ENCODE measurements at regions not wholly inside any gene's neighbourhood (a gene's known extent, or its start where the extent isn't known, plus 50 kb on each side); places are given as distances from the start of the nearest gene placed in this dataset.

- peak; percentile 15 for DNase-seq (ENCODE audit: low spot score)
These were observed 375.0 kb upstream of the ZEB2 start for GRCh38 chr2:144894612-144895599.

- DNase-seq (ENCODE audit: low spot score) = no peak
These were observed 373.5 kb upstream of the ZEB2 start for GRCh38 chr2:144893464-144893863.

- no peak for DNase-seq (ENCODE audit: low spot score)
These were observed 370.9 kb upstream of the ZEB2 start for GRCh38 chr2:144890828-144891227.

GRCh38 chr2:144889348-144889747 lies 369.4 kb upstream of the ZEB2 start:
- DNase-seq (ENCODE audit: low spot score) = no peak

- peak; percentile 30 for DNase-seq (ENCODE audit: low spot score)
These were observed 366.9 kb upstream of the ZEB2 start for GRCh38 chr2:144886862-144887261.

GRCh38 chr2:144877893-144878292 lies 358.0 kb upstream of the ZEB2 start:
- DNase-seq (ENCODE audit: low spot score) = no peak

- no peak for DNase-seq (ENCODE audit: low spot score)
These were observed 356.1 kb upstream of the ZEB2 start for GRCh38 chr2:144876013-144876412.

- no peak for DNase-seq (ENCODE audit: low spot score)
These were observed 355.5 kb upstream of the ZEB2 start for GRCh38 chr2:144875290-144875969.

- no peak for DNase-seq (ENCODE audit: low spot score)
These were observed 345.8 kb upstream of the ZEB2 start for GRCh38 chr2:144865670-144866069.

GRCh38 chr2:144859716-144860115 lies 339.8 kb upstream of the ZEB2 start:
- DNase-seq (ENCODE audit: low spot score) = no peak

- DNase-seq (ENCODE audit: low spot score) = no peak
These were observed 338.3 kb upstream of the ZEB2 start for GRCh38 chr2:144858211-144858610.

GRCh38 chr2:144854596-144854995 lies 334.7 kb upstream of the ZEB2 start:
- no peak for DNase-seq (ENCODE audit: low spot score)

- peak; percentile 7 for DNase-seq (ENCODE audit: low spot score)
These were observed 329.7 kb upstream of the ZEB2 start for GRCh38 chr2:144849612-144850011.

- DNase-seq (ENCODE audit: low spot score) = no peak
These were observed 328.5 kb upstream of the ZEB2 start for GRCh38 chr2:144848423-144848822.

- DNase-seq (ENCODE audit: low spot score) = no peak
These were observed 327.6 kb upstream of the ZEB2 start for GRCh38 chr2:144847347-144848080.

- DNase-seq (ENCODE audit: low spot score) = peak; percentile 9
These were observed 316.9 kb upstream of the ZEB2 start for GRCh38 chr2:144836635-144837350.

GRCh38 chr2:144835634-144836350 lies 315.9 kb upstream of the ZEB2 start:
- DNase-seq (ENCODE audit: low spot score) = no peak

GRCh38 chr2:144834998-144835633 lies 315.2 kb upstream of the ZEB2 start:
- peak; percentile 31 for DNase-seq (ENCODE audit: low spot score)

- DNase-seq (ENCODE audit: low spot score) = no peak
These were observed 314.4 kb upstream of the ZEB2 start for GRCh38 chr2:144834363-144834762.

- no peak for DNase-seq (ENCODE audit: low spot score)
These were observed 313.2 kb upstream of the ZEB2 start for GRCh38 chr2:144833075-144833637.
